Neural cell (in vitro differentiated cells): ENCODE measurements at regions not wholly inside any gene's neighbourhood (a gene's known extent, or its start where the extent isn't known, plus 50 kb on each side); places are given as distances from the start of the nearest gene placed in this dataset.

Source experiments
- POLR2AphosphoS5 ChIP-seq: IDR thresholded peaks from 2 replicates; pipeline ENCODE4 v1.6.1; 2012
- RAD21 ChIP-seq: fragments of 450-650 bp; conservative IDR thresholded peaks from 2 replicates; pipeline ENCODE4 v1.6.1; 2014; ENCODE audit warnings: antibody characterized with exemption, mild to moderate bottlenecking, moderate library complexity
- TF ChIP-seq, protein P1 (sequence below): fragments of 450-650 bp; IDR thresholded peaks from 2 replicates; pipeline ENCODE4 v1.5.1; 2014; ENCODE audit warnings: antibody characterized with exemption, mild to moderate bottlenecking, moderate library complexity; ENCODE audit not compliant: poor library complexity, severe bottlenecking

DNA sequence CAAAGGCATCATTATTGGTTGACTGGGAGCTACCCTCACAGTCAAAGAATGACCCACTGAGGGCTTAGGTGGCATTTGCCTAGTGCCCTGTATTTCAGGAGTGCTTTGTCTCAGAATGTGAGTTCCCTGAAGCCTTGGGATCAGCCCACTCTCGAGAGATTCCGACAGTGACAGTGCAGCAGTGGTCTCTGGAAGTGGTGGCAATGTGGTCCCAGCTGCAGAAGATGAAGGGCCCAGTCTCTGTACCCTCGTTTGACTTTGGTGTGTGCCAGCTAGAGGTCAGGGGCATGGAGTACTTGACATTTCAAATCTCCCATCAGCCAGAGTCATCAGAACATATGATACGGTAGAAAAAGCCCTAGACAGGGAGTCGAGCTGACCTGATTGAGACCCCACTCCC is 153.7 kb downstream of the EFNB1 start:
- no peak for TF ChIP-seq POLR2AphosphoS5
- TF ChIP-seq, protein P1, sequence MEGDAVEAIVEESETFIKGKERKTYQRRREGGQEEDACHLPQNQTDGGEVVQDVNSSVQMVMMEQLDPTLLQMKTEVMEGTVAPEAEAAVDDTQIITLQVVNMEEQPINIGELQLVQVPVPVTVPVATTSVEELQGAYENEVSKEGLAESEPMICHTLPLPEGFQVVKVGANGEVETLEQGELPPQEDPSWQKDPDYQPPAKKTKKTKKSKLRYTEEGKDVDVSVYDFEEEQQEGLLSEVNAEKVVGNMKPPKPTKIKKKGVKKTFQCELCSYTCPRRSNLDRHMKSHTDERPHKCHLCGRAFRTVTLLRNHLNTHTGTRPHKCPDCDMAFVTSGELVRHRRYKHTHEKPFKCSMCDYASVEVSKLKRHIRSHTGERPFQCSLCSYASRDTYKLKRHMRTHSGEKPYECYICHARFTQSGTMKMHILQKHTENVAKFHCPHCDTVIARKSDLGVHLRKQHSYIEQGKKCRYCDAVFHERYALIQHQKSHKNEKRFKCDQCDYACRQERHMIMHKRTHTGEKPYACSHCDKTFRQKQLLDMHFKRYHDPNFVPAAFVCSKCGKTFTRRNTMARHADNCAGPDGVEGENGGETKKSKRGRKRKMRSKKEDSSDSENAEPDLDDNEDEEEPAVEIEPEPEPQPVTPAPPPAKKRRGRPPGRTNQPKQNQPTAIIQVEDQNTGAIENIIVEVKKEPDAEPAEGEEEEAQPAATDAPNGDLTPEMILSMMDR = no peak
- TF ChIP-seq RAD21 = no peak
